Astrocyte (in vitro differentiated cells and primary cell): ENCODE measurements at regions not wholly inside any gene's neighbourhood (a gene's known extent, or its start where the extent isn't known, plus 50 kb on each side); places are given as distances from the start of the nearest gene placed in this dataset.

Experiments
- DNase-seq: peaks from one replicate; pipeline ENCODE4 v3.0.0-alpha.2; 2010; ENCODE audit warnings: low read depth
- FAIRE-seq: peaks from 2 replicates; lab custom pipeline; 2011; peaks lifted over from hg19 to GRCh38; lab: Jason Lieb, UNC
- H2AFZ ChIP-seq: 2 replicates; pipeline ENCODE4 v1.6.0; 2012; ENCODE audit warnings: low read depth, low read length, inconsistent platforms
- H3K27ac ChIP-seq: 2 replicates; pipeline ENCODE4 v1.5.1; 2011; ENCODE audit warnings: low read depth, low read length, inconsistent platforms
- H3K27me3 ChIP-seq: 2 replicates; pipeline ENCODE4 v1.6.0; 2011; ENCODE audit warnings: low read length, inconsistent platforms; ENCODE audit not compliant: insufficient read depth
- H3K36me3 ChIP-seq: 2 replicates; pipeline ENCODE4 v1.5.1; 2011; ENCODE audit warnings: low read length, inconsistent platforms; ENCODE audit not compliant: insufficient read depth
- H3K4me1 ChIP-seq: 2 replicates; pipeline ENCODE4 v1.5.1; 2011; ENCODE audit warnings: low read length, inconsistent platforms; ENCODE audit not compliant: insufficient read depth
- H3K4me2 ChIP-seq: 2 replicates; pipeline ENCODE4 v1.6.0; 2012; ENCODE audit warnings: low read length, inconsistent platforms
- H3K4me3 ChIP-seq: 2 replicates; pipeline ENCODE4 v1.5.1; 2011; ENCODE audit warnings: low read depth, mild to moderate bottlenecking, low read length, inconsistent platforms; ENCODE audit not compliant: insufficient read depth
- H3K79me2 ChIP-seq: 2 replicates; pipeline ENCODE4 v1.6.0; 2012; ENCODE audit warnings: mild to moderate bottlenecking, low read length, inconsistent platforms; ENCODE audit not compliant: insufficient read depth
- H3K9ac ChIP-seq: 2 replicates; pipeline ENCODE4 v1.6.0; 2012; ENCODE audit warnings: mild to moderate bottlenecking, low read length, inconsistent platforms
- H3K9me3 ChIP-seq: 2 replicates; pipeline ENCODE4 v1.5.1; 2012; ENCODE audit warnings: low read depth, mild to moderate bottlenecking, low read length, inconsistent platforms; ENCODE audit not compliant: insufficient read depth
- H4K20me1 ChIP-seq: 2 replicates; pipeline ENCODE4 v1.6.0; 2012; ENCODE audit warnings: low read length, inconsistent platforms; ENCODE audit not compliant: insufficient read depth
- H3K27ac Mint-ChIP-seq: one replicate; pipeline ENCODE4 v1.8.0; 2021; ENCODE audit warnings: mild to moderate bottlenecking, mixed read lengths; ENCODE audit not compliant: unreplicated experiment
- H3K27me3 Mint-ChIP-seq: one replicate; pipeline ENCODE4 v1.8.0; 2021; ENCODE audit warnings: low read depth, mixed read lengths; ENCODE audit not compliant: unreplicated experiment
- H3K36me3 Mint-ChIP-seq: one replicate; pipeline ENCODE4 v1.8.0; 2021; ENCODE audit warnings: low read depth, mixed read lengths; ENCODE audit not compliant: unreplicated experiment
- H3K4me1 Mint-ChIP-seq: one replicate; pipeline ENCODE4 v1.8.0; 2021; ENCODE audit warnings: low read depth, mixed read lengths; ENCODE audit not compliant: unreplicated experiment
- H3K4me3 Mint-ChIP-seq: one replicate; pipeline ENCODE4 v1.8.0; 2021; ENCODE audit warnings: mild to moderate bottlenecking, moderate library complexity, mixed read lengths; ENCODE audit not compliant: unreplicated experiment
- H3K9me3 Mint-ChIP-seq: one replicate; pipeline ENCODE4 v1.8.0; 2021; ENCODE audit warnings: mild to moderate bottlenecking, mixed read lengths; ENCODE audit not compliant: unreplicated experiment
- CTCF ChIP-seq: IDR thresholded peaks from 2 replicates; pipeline ENCODE4 v1.5.1; 2011; ENCODE audit warnings: low read depth, mild to moderate bottlenecking, inconsistent platforms, low read length, moderate library complexity; ENCODE audit not compliant: insufficient read depth
- EZH2 ChIP-seq: IDR thresholded peaks from 2 replicates; pipeline ENCODE4 v1.6.1; 2012; ENCODE audit warnings: mild to moderate bottlenecking, low read length, inconsistent platforms; ENCODE audit not compliant: insufficient read depth

- H3K4me1 ChIP-seq = no peaks in the 10 kb centered on the region
- no peak overlapping the region for H3K9ac ChIP-seq
- FAIRE-seq = no peak
- TF ChIP-seq CTCF (no peak), EZH2 (no peak)
- H4K20me1 ChIP-seq = no peaks in the 10 kb centered on the region
- no peak overlapping the region for H2AFZ ChIP-seq
- no peaks in the 10 kb centered on the region for H3K36me3 ChIP-seq
- H3K79me2 ChIP-seq = no peaks in the 10 kb centered on the region
- no peak overlapping the region for H3K4me2 ChIP-seq
- H3K4me3 ChIP-seq = no peak overlapping the region
- no peaks in the 10 kb centered on the region for H3K27me3 ChIP-seq
- no peak for DNase-seq
- H3K27ac ChIP-seq = no peak overlapping the region
- no peaks in the 10 kb centered on the region for H3K9me3 ChIP-seq
- no peak overlapping the region for H3K27ac Mint-ChIP-seq
- H3K9me3 Mint-ChIP-seq = peaks cover 3% of the 10 kb centered on the region
- H3K4me3 Mint-ChIP-seq = no peak overlapping the region
- H3K4me1 Mint-ChIP-seq = peaks cover 3% of the 10 kb centered on the region
- peaks cover 2% of the 10 kb centered on the region for H3K27me3 Mint-ChIP-seq
- no peaks in the 10 kb centered on the region for H3K36me3 Mint-ChIP-seq
Observed at GRCh38 chr12:32036477-32037263, 70.0 kb upstream of the BICD1 start.

DNA sequence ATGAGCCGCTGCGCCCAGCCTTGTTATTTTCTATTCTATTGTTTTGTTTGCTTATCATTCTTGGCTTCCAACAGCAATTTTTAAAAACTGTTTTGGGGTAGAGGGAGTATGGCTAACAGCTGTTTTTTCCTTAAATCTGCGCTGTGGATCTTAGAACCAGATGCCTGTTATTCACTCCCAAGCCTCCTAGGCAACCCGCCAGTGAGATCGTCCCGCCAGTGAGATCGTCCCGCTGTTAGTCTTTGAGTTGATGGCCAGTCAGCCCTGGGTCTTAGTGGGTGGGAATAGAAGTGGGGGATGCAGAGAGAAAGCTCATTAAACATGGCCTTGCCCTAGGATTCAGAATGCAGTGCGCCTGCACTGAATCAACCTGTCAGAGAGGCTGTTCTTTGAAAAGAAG, 67.3 kb upstream of the BICD1 start:
- TF ChIP-seq CTCF (no peak), EZH2 (no peak)

More for the DNA sequence above, 67.3 kb upstream of the BICD1 start:
- Mint-ChIP-seq H3K4me1 (no peaks in the 10 kb centered on the region), H3K36me3 (peaks cover 2% of the 10 kb centered on the region), H3K4me3 (no peak overlapping the region), H3K27ac (no peak overlapping the region), H3K9me3 (peaks cover 16% of the 10 kb centered on the region), H3K27me3 (peaks cover 2% of the 10 kb centered on the region)
- DNase-seq (no peak), FAIRE-seq (no peak)
- Histone ChIP-seq H3K9me3 (peaks cover 5% of the 10 kb centered on the region), H4K20me1 (no peaks in the 10 kb centered on the region), H3K9ac (no peak overlapping the region), H3K79me2 (no peaks in the 10 kb centered on the region), H3K4me2 (no peak overlapping the region), H3K36me3 (no peaks in the 10 kb centered on the region), H3K4me3 (no peak overlapping the region), H2AFZ (no peak overlapping the region), H3K27ac (no peak overlapping the region), H3K4me1 (no peaks in the 10 kb centered on the region), H3K27me3 (no peaks in the 10 kb centered on the region)
